ENCODE measurements at regions not wholly inside any gene's neighbourhood (a gene's known extent, or its start where the extent isn't known, plus 50 kb on each side); places are given as distances from the start of the nearest gene placed in this dataset.
A peak's percentile ranks its signal among the peaks of the same experiment; 100 is the strongest.

GRCh38 chr18:62448426-62448825 lies 74.4 kb upstream of the ZCCHC2 start:
- ATAC-seq (no peak), DNase-seq (no peak)
- H3K27me3 ChIP-seq: no peaks in the 10 kb centered on the region
- H3K36me3 ChIP-seq: no peaks in the 10 kb centered on the region
- H3K9me3 ChIP-seq: peaks cover 0 to 10% (median 0%) of the 10 kb centered on the region in 11 donors
- no peak for TF ChIP-seq CTCF (IDR thresholded peaks at IDR 0.05)
- 57 to 72% methylated on average over 6 of the region's 6 CpGs for WGBS, 2 donors
- no peak overlapping the region for H3K27ac ChIP-seq
- intact Hi-C loops (cut with DNase I): no loop called here
- peaks cover 0 to 35% (median 14%) of the 10 kb centered on the region in 9 donors for H3K4me1 ChIP-seq
- H3K4me3 ChIP-seq: no peak overlapping the region

GRCh38 chr18:62449490-62450104 lies 73.2 kb upstream of the ZCCHC2 start:
- H3K27ac ChIP-seq: peak overlapping the region in 1 of 10 donors; percentile 64
- WGBS, 2 donors: 96 to 98% methylated on average over 7 of the region's 7 CpGs
- intact Hi-C loops (cut with DNase I): loop anchor here in 2 of 10 donors (5.0 to 10.0 kb wide), 2 partner anchors 73 to 75 kb away; partner anchors contain the start of gene ZCCHC2 (in 2 of the 2)

GRCh38 chr18:62450175-62450545 lies 72.7 kb upstream of the ZCCHC2 start:
- TF ChIP-seq CTCF (IDR thresholded peaks at IDR 0.05): no peak
- peaks cover 0 to 10% (median 0%) of the 10 kb centered on the region in 11 donors for H3K9me3 ChIP-seq
- peaks cover 0 to 35% (median 14%) of the 10 kb centered on the region in 9 donors for H3K4me1 ChIP-seq
- H3K27me3 ChIP-seq: no peaks in the 10 kb centered on the region
- peak overlapping the region in 7 of 10 donors; percentile 38 to 83 (median 71) for H3K27ac ChIP-seq
- H3K36me3 ChIP-seq: no peaks in the 10 kb centered on the region
- no peak for ATAC-seq
- DNase-seq: no peak
- H3K4me3 ChIP-seq: no peak overlapping the region
- WGBS, 2 donors: 88% methylated on average over 5 of the region's 5 CpGs
- intact Hi-C loops (cut with DNase I): loop anchor here in 2 of 10 donors (5.0 to 10.0 kb wide), 2 partner anchors 72 to 75 kb away; partner anchors contain the start of gene ZCCHC2 (in 2 of the 2)

More at GRCh38 chr18:62449490-62450104, 73.2 kb upstream of the ZCCHC2 start:
- ATAC-seq (no peak), DNase-seq (no peak)
- no peak overlapping the region for H3K4me3 ChIP-seq
- H3K9me3 ChIP-seq: peaks cover 0 to 10% (median 0%) of the 10 kb centered on the region in 11 donors
- TF ChIP-seq CTCF (IDR thresholded peaks at IDR 0.05): no peak
- H3K4me1 ChIP-seq: peaks cover 0 to 35% (median 14%) of the 10 kb centered on the region in 9 donors
- H3K27me3 ChIP-seq: no peaks in the 10 kb centered on the region
- H3K36me3 ChIP-seq: no peaks in the 10 kb centered on the region

- peaks cover 0 to 10% (median 0%) of the 10 kb centered on the region in 11 donors for H3K9me3 ChIP-seq
- ATAC-seq (peak; percentile 79 to 98 (median 94)), DNase-seq (peak; percentile 65 to 66)
- WGBS, 2 donors: 6 to 7% methylated on average over 15 of the region's 15 CpGs
- H3K27me3 ChIP-seq: no peaks in the 10 kb centered on the region
- H3K27ac ChIP-seq: peak overlapping the region in 9 of 10 donors; percentile 38 to 83 (median 69)
- H3K36me3 ChIP-seq: no peaks in the 10 kb centered on the region
- TF ChIP-seq CTCF (IDR thresholded peaks at IDR 0.05): peak in 1 of 9 donors; percentile 4
- peaks cover 0 to 41% (median 14%) of the 10 kb centered on the region in 9 donors for H3K4me1 ChIP-seq
- no peak overlapping the region for H3K4me3 ChIP-seq
- intact Hi-C loops (cut with DNase I): loop anchor here in 2 of 10 donors (5.0 to 10.0 kb wide), 2 partner anchors 72 to 74 kb away; partner anchors contain the start of gene ZCCHC2 (in 2 of the 2)
These were observed 72.0 kb upstream of the ZCCHC2 start for GRCh38 chr18:62450546-62451410.

Data from heart right ventricle (tissue), 16 donors.